ENCODE measurements at regions not wholly inside any gene's neighbourhood (a gene's known extent, or its start where the extent isn't known, plus 50 kb on each side); places are given as distances from the start of the nearest gene placed in this dataset.

- TF ChIP-seq CTCF (conservative IDR thresholded peaks at IDR 0.05 in 1 of 2, IDR thresholded peaks at IDR 0.05 in 1 of 2; ENCODE audit: low read depth in 1 of 2, low read length in 2 of 2) (no peak), EZH2 (IDR thresholded peaks at IDR 0.05; ENCODE audit: low read length, missing control alignments) (no peak)
- no peak overlapping the region for H3K4me2 ChIP-seq (ENCODE audit: extremely low read depth, insufficient read depth, low read length)
- no peak overlapping the region for H3K27ac ChIP-seq (ENCODE audit: insufficient read depth, low read length)
- H3K79me2 ChIP-seq (ENCODE audit: control insufficient read depth, insufficient read depth, low read length): no peaks in the 10 kb centered on the region
- no peak overlapping the region for H3K4me3 ChIP-seq (replicated peaks in 1 of 4; ENCODE audit: control extremely low read depth in 1 of 4, insufficient read depth in 1 of 4, low read depth in 3 of 4, low read length in 4 of 4)
- H4K20me1 ChIP-seq (ENCODE audit: control insufficient read depth, extremely low read depth, insufficient read depth, low read length): no peaks in the 10 kb centered on the region
- DNase-seq (ENCODE audit: low read depth in 2 of 2): no peak
- no peak overlapping the region for H2AFZ ChIP-seq (ENCODE audit: low read length)
- no peak overlapping the region for H3K9ac ChIP-seq (ENCODE audit: insufficient read depth, low read length)
- no peaks in the 10 kb centered on the region for H3K27me3 ChIP-seq (ENCODE audit: control insufficient read depth, insufficient read depth, low read length)
- H3K9me3 ChIP-seq (ENCODE audit: control insufficient read depth, insufficient read depth, low read depth, low read length): no peaks in the 10 kb centered on the region
- H3K36me3 ChIP-seq (ENCODE audit: control insufficient read depth, insufficient read depth, low read length): no peaks in the 10 kb centered on the region
- no peaks in the 10 kb centered on the region for H3K4me1 ChIP-seq (ENCODE audit: control insufficient read depth, extremely low read depth, insufficient read depth, low read length)
These were observed 303.0 kb downstream of the PLOD2 start for GRCh38 chr3:145857956-145858355.

- no peak for TF ChIP-seq EZH2 (IDR thresholded peaks at IDR 0.05; ENCODE audit: low read length, missing control alignments)
- no peak for TF ChIP-seq CTCF (conservative IDR thresholded peaks at IDR 0.05 in 1 of 2, IDR thresholded peaks at IDR 0.05 in 1 of 2; ENCODE audit: low read depth in 1 of 2, low read length in 2 of 2)
These were observed 296.6 kb downstream of the PLOD2 start for GRCh38 chr3:145864336-145864735.

GRCh38 chr3:145865399-145866018 is 295.5 kb downstream of the PLOD2 start:
- Histone ChIP-seq H3K9ac (ENCODE audit: insufficient read depth, low read length) (no peak overlapping the region), H4K20me1 (ENCODE audit: control insufficient read depth, extremely low read depth, insufficient read depth, low read length) (no peaks in the 10 kb centered on the region), H3K4me3 (replicated peaks in 1 of 4; ENCODE audit: control extremely low read depth in 1 of 4, insufficient read depth in 1 of 4, low read depth in 3 of 4, low read length in 4 of 4) (no peak overlapping the region), H3K36me3 (ENCODE audit: control insufficient read depth, insufficient read depth, low read length) (no peaks in the 10 kb centered on the region), H2AFZ (ENCODE audit: low read length) (no peak overlapping the region), H3K27ac (ENCODE audit: insufficient read depth, low read length) (no peak overlapping the region), H3K79me2 (ENCODE audit: control insufficient read depth, insufficient read depth, low read length) (no peaks in the 10 kb centered on the region), H3K4me2 (ENCODE audit: extremely low read depth, insufficient read depth, low read length) (no peak overlapping the region), H3K27me3 (ENCODE audit: control insufficient read depth, insufficient read depth, low read length) (no peaks in the 10 kb centered on the region), H3K4me1 (ENCODE audit: control insufficient read depth, extremely low read depth, insufficient read depth, low read length) (no peaks in the 10 kb centered on the region), H3K9me3 (ENCODE audit: control insufficient read depth, insufficient read depth, low read depth, low read length) (no peaks in the 10 kb centered on the region)
- TF ChIP-seq EZH2 (IDR thresholded peaks at IDR 0.05; ENCODE audit: low read length, missing control alignments): no peak
- TF ChIP-seq CTCF (conservative IDR thresholded peaks at IDR 0.05 in 1 of 2, IDR thresholded peaks at IDR 0.05 in 1 of 2; ENCODE audit: low read depth in 1 of 2, low read length in 2 of 2): no peak
- DNase-seq (ENCODE audit: low read depth in 2 of 2): peak; percentile 9 to 57

More at GRCh38 chr3:145864336-145864735, 296.6 kb downstream of the PLOD2 start:
- Histone ChIP-seq H2AFZ (ENCODE audit: low read length) (no peak overlapping the region), H3K27ac (ENCODE audit: insufficient read depth, low read length) (no peak overlapping the region), H3K9me3 (ENCODE audit: control insufficient read depth, insufficient read depth, low read depth, low read length) (no peaks in the 10 kb centered on the region), H3K36me3 (ENCODE audit: control insufficient read depth, insufficient read depth, low read length) (no peaks in the 10 kb centered on the region), H3K4me3 (replicated peaks in 1 of 4; ENCODE audit: control extremely low read depth in 1 of 4, insufficient read depth in 1 of 4, low read depth in 3 of 4, low read length in 4 of 4) (no peak overlapping the region), H3K79me2 (ENCODE audit: control insufficient read depth, insufficient read depth, low read length) (no peaks in the 10 kb centered on the region), H3K4me1 (ENCODE audit: control insufficient read depth, extremely low read depth, insufficient read depth, low read length) (no peaks in the 10 kb centered on the region), H4K20me1 (ENCODE audit: control insufficient read depth, extremely low read depth, insufficient read depth, low read length) (no peaks in the 10 kb centered on the region), H3K9ac (ENCODE audit: insufficient read depth, low read length) (no peak overlapping the region), H3K4me2 (ENCODE audit: extremely low read depth, insufficient read depth, low read length) (no peak overlapping the region), H3K27me3 (ENCODE audit: control insufficient read depth, insufficient read depth, low read length) (no peaks in the 10 kb centered on the region)
- no peak for DNase-seq (ENCODE audit: low read depth in 2 of 2)
